OCI-LY1 (cell line): ENCODE measurements at regions not wholly inside any gene's neighbourhood (a gene's known extent, or its start where the extent isn't known, plus 50 kb on each side); places are given as distances from the start of the nearest gene placed in this dataset.

Experiments
- EZH2 ChIP-seq: fragments of 200-600 bp; sonication (generic), shearing (Covaris generic); IDR thresholded peaks from 2 replicates; pipeline ENCODE4 v1.8.0; 2017; ENCODE audit warnings: borderline replicate concordance, mixed run types, mild to moderate bottlenecking, antibody characterized with exemption, low read length, moderate library complexity, mixed read lengths
- TF ChIP-seq, protein P1 (sequence below): fragments of 200-600 bp; sonication (generic), shearing (Covaris generic); IDR thresholded peaks from 2 replicates; pipeline ENCODE4 v1.5.1; 2017; ENCODE audit warnings: mild to moderate bottlenecking, antibody characterized with exemption, low read length, moderate library complexity, mixed read lengths

DNA sequence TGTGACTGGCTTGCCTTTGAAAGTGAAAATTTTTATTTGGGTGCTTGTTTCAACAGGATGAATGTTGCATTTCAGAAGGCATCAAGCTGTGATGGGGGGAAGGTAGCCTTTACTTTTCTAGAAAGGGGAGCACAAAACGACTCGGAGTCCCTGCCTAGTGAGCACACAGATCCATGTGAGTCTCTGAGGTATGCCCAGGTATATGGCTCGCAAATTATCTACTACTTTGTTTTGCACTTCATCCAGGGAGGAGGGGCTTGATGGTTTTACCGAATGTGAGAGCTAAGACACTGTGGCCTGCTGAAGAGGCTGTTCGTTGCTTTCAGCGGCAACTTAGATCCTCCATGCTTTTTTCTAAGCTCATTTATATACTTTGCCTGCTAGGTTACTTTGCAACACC, 537.7 kb upstream of the PTBP2 start:
- TF ChIP-seq, protein P1, sequence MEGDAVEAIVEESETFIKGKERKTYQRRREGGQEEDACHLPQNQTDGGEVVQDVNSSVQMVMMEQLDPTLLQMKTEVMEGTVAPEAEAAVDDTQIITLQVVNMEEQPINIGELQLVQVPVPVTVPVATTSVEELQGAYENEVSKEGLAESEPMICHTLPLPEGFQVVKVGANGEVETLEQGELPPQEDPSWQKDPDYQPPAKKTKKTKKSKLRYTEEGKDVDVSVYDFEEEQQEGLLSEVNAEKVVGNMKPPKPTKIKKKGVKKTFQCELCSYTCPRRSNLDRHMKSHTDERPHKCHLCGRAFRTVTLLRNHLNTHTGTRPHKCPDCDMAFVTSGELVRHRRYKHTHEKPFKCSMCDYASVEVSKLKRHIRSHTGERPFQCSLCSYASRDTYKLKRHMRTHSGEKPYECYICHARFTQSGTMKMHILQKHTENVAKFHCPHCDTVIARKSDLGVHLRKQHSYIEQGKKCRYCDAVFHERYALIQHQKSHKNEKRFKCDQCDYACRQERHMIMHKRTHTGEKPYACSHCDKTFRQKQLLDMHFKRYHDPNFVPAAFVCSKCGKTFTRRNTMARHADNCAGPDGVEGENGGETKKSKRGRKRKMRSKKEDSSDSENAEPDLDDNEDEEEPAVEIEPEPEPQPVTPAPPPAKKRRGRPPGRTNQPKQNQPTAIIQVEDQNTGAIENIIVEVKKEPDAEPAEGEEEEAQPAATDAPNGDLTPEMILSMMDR: no peak
- TF ChIP-seq EZH2: no peak
